ENCODE measurements at regions not wholly inside any gene's neighbourhood (a gene's known extent, or its start where the extent isn't known, plus 50 kb on each side); places are given as distances from the start of the nearest gene placed in this dataset.

- DNase-seq (ENCODE audit: low read depth, low spot score), result no peak
Observed at GRCh38 chr11:97786961-97787360, 1233.8 kb upstream of the CNTN5 start.

GRCh38 chr11:97794876-97795275, 1225.9 kb upstream of the CNTN5 start:
- DNase-seq (ENCODE audit: low read depth, low spot score), result no peak
- in situ Hi-C loops (cut with HindIII; ENCODE audit: low pct_unique_long_range_greater_than_20kb, low sequenced_read_pairs), result no loop called here

More at GRCh38 chr11:97786961-97787360, 1233.8 kb upstream of the CNTN5 start:
- in situ Hi-C loops (cut with HindIII; ENCODE audit: low pct_unique_long_range_greater_than_20kb, low sequenced_read_pairs), result no loop called here

- in situ Hi-C loops (cut with HindIII; ENCODE audit: low pct_unique_long_range_greater_than_20kb, low sequenced_read_pairs), result no loop called here
- no peak for DNase-seq (ENCODE audit: low read depth, low spot score)
Observed at GRCh38 chr11:97800891-97801290, 1219.9 kb upstream of the CNTN5 start.

GRCh38 chr11:97814325-97814959, 1206.3 kb upstream of the CNTN5 start:
- DNase-seq (ENCODE audit: low read depth, low spot score), result no peak
- in situ Hi-C loops (cut with HindIII; ENCODE audit: low pct_unique_long_range_greater_than_20kb, low sequenced_read_pairs), result no loop called here

GRCh38 chr11:97815667-97816066, 1205.1 kb upstream of the CNTN5 start:
- no peak for DNase-seq (ENCODE audit: low read depth, low spot score)

GRCh38 chr11:97832451-97832850, 1188.3 kb upstream of the CNTN5 start:
- in situ Hi-C loops (cut with HindIII; ENCODE audit: low pct_unique_long_range_greater_than_20kb, low sequenced_read_pairs), result no loop called here

More at GRCh38 chr11:97815667-97816066, 1205.1 kb upstream of the CNTN5 start:
- in situ Hi-C loops (cut with HindIII; ENCODE audit: low pct_unique_long_range_greater_than_20kb, low sequenced_read_pairs), result no loop called here

GRCh38 chr11:97833412-97833811, 1187.3 kb upstream of the CNTN5 start:
- in situ Hi-C loops (cut with HindIII; ENCODE audit: low pct_unique_long_range_greater_than_20kb, low sequenced_read_pairs), result no loop called here

More at GRCh38 chr11:97832451-97832850, 1188.3 kb upstream of the CNTN5 start:
- no peak for DNase-seq (ENCODE audit: low read depth, low spot score)

GRCh38 chr11:97844016-97844415, 1176.7 kb upstream of the CNTN5 start:
- DNase-seq (ENCODE audit: low read depth, low spot score), result no peak
- in situ Hi-C loops (cut with HindIII; ENCODE audit: low pct_unique_long_range_greater_than_20kb, low sequenced_read_pairs), result no loop called here

More at GRCh38 chr11:97833412-97833811, 1187.3 kb upstream of the CNTN5 start:
- DNase-seq (ENCODE audit: low read depth, low spot score), result no peak

GRCh38 chr11:97847730-97848129, 1173.0 kb upstream of the CNTN5 start:
- in situ Hi-C loops (cut with HindIII; ENCODE audit: low pct_unique_long_range_greater_than_20kb, low sequenced_read_pairs), result no loop called here
- no peak for DNase-seq (ENCODE audit: low read depth, low spot score)

GRCh38 chr11:97850701-97851100, 1170.0 kb upstream of the CNTN5 start:
- in situ Hi-C loops (cut with HindIII; ENCODE audit: low pct_unique_long_range_greater_than_20kb, low sequenced_read_pairs), result no loop called here
- no peak for DNase-seq (ENCODE audit: low read depth, low spot score)

GRCh38 chr11:97854357-97854756, 1166.4 kb upstream of the CNTN5 start:
- no peak for DNase-seq (ENCODE audit: low read depth, low spot score)
- in situ Hi-C loops (cut with HindIII; ENCODE audit: low pct_unique_long_range_greater_than_20kb, low sequenced_read_pairs), result no loop called here

- no peak for DNase-seq (ENCODE audit: low read depth, low spot score)
- in situ Hi-C loops (cut with HindIII; ENCODE audit: low pct_unique_long_range_greater_than_20kb, low sequenced_read_pairs), result no loop called here
Observed at GRCh38 chr11:97854877-97855276, 1165.9 kb upstream of the CNTN5 start.

GRCh38 chr11:97856666-97857065, 1164.1 kb upstream of the CNTN5 start:
- no peak for DNase-seq (ENCODE audit: low read depth, low spot score)
- in situ Hi-C loops (cut with HindIII; ENCODE audit: low pct_unique_long_range_greater_than_20kb, low sequenced_read_pairs), result no loop called here

GRCh38 chr11:97860237-97860636, 1160.5 kb upstream of the CNTN5 start:
- no peak for DNase-seq (ENCODE audit: low read depth, low spot score)
- in situ Hi-C loops (cut with HindIII; ENCODE audit: low pct_unique_long_range_greater_than_20kb, low sequenced_read_pairs), result no loop called here

- no peak for DNase-seq (ENCODE audit: low read depth, low spot score)
- in situ Hi-C loops (cut with HindIII; ENCODE audit: low pct_unique_long_range_greater_than_20kb, low sequenced_read_pairs), result no loop called here
Observed at GRCh38 chr11:97862021-97862420, 1158.7 kb upstream of the CNTN5 start.

GRCh38 chr11:97865424-97866012, 1155.2 kb upstream of the CNTN5 start:
- in situ Hi-C loops (cut with HindIII; ENCODE audit: low pct_unique_long_range_greater_than_20kb, low sequenced_read_pairs), result no loop called here
- DNase-seq (ENCODE audit: low read depth, low spot score), result no peak

GRCh38 chr11:97871816-97872215, 1148.9 kb upstream of the CNTN5 start:
- in situ Hi-C loops (cut with HindIII; ENCODE audit: low pct_unique_long_range_greater_than_20kb, low sequenced_read_pairs), result no loop called here
- DNase-seq (ENCODE audit: low read depth, low spot score), result no peak

- DNase-seq (ENCODE audit: low read depth, low spot score), result no peak
- in situ Hi-C loops (cut with HindIII; ENCODE audit: low pct_unique_long_range_greater_than_20kb, low sequenced_read_pairs), result no loop called here
Observed at GRCh38 chr11:97880209-97880608, 1140.5 kb upstream of the CNTN5 start.

- in situ Hi-C loops (cut with HindIII; ENCODE audit: low pct_unique_long_range_greater_than_20kb, low sequenced_read_pairs), result no loop called here
Observed at GRCh38 chr11:97883086-97883485, 1137.7 kb upstream of the CNTN5 start.

More at GRCh38 chr11:97883086-97883485, 1137.7 kb upstream of the CNTN5 start:
- no peak for DNase-seq (ENCODE audit: low read depth, low spot score)
